ENCODE measurements at regions not wholly inside any gene's neighbourhood (a gene's known extent, or its start where the extent isn't known, plus 50 kb on each side); places are given as distances from the start of the nearest gene placed in this dataset.

GRCh38 chr18:78586586-78586985 lies 393.0 kb upstream of the SALL3 start:
- no peak for DNase-seq (ENCODE audit: low read depth)
- H3K4me3 ChIP-seq (replicated peaks; ENCODE audit: low read depth, low read length): no peak overlapping the region
- no peak for TF ChIP-seq CTCF (IDR thresholded peaks at IDR 0.05; ENCODE audit: low read length, missing control alignments)

- no peak for DNase-seq (ENCODE audit: low read depth)
- H3K4me3 ChIP-seq (replicated peaks; ENCODE audit: low read depth, low read length): no peak overlapping the region
- TF ChIP-seq CTCF (IDR thresholded peaks at IDR 0.05; ENCODE audit: low read length, missing control alignments): no peak
Measured at GRCh38 chr18:78587096-78587495, 392.5 kb upstream of the SALL3 start.

GRCh38 chr18:78587626-78588600 lies 391.7 kb upstream of the SALL3 start:
- TF ChIP-seq CTCF (IDR thresholded peaks at IDR 0.05; ENCODE audit: low read length, missing control alignments): no peak
- H3K4me3 ChIP-seq (replicated peaks; ENCODE audit: low read depth, low read length): no peak overlapping the region
- DNase-seq (ENCODE audit: low read depth): no peak

GRCh38 chr18:78589916-78590437 lies 389.6 kb upstream of the SALL3 start:
- TF ChIP-seq CTCF (IDR thresholded peaks at IDR 0.05; ENCODE audit: low read length, missing control alignments): no peak
- no peak overlapping the region for H3K4me3 ChIP-seq (replicated peaks; ENCODE audit: low read depth, low read length)
- DNase-seq (ENCODE audit: low read depth): no peak

DNA sequence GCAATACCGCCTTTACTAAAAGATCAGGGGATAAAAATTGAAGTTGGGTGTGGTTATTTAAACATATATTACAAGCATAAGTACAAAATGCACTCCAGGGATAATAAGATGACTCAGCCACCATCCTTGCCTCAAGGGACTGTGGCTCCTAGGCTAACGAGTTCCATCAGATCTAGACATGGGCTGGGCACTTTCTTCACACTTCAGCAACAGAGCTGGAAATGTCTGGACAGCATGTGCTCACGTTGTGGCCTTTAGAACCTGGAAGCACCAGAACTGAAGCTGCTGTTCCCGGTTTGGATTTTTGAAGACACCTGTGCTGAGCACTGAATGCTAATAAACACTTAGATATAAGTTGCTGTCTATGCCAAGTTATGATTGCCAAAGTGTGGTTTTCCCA lies 384.2 kb upstream of the SALL3 start:
- DNase-seq (ENCODE audit: low read depth): no peak
- TF ChIP-seq CTCF (IDR thresholded peaks at IDR 0.05; ENCODE audit: low read length, missing control alignments): no peak
- no peak overlapping the region for H3K4me3 ChIP-seq (replicated peaks; ENCODE audit: low read depth, low read length)

DNA sequence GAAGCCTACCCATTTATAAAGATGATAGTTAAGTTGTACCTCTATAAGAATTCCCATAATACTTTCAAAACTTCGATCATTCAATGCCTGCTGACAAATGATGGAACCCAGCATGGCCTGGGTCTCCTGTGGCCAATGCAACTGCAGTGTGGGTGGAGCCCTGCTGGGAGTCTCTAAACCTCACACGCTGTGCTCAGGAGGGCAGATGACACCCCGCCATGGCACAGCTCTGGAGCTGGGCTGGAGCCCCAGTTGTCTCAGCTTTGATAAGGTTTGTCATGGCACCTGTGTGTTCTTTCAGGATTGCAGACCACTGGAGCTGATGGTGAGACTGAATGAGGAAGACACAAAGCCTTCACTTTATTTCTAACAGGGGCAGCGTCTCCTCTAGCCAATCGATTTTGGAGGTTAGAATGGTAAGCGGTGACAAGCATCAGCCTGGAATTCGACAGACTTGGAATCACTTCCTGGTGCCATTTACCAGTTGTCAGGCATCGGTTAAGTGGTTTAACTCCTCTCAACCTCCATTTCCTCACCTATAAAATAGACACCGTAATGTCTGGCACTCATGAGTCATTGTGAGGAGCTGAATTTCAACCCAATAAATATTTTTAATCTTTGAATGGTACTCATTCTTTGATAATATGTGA lies 383.6 kb upstream of the SALL3 start:
- no peak overlapping the region for H3K4me3 ChIP-seq (replicated peaks; ENCODE audit: low read depth, low read length)
- DNase-seq (ENCODE audit: low read depth): no peak
- TF ChIP-seq CTCF (IDR thresholded peaks at IDR 0.05; ENCODE audit: low read length, missing control alignments): no peak

All from fibroblast of pulmonary artery (primary cell).